WTC11 (cell line): ENCODE measurements at regions not wholly inside any gene's neighbourhood (a gene's known extent, or its start where the extent isn't known, plus 50 kb on each side); places are given as distances from the start of the nearest gene placed in this dataset.

ENCODE experiments used
- CDX4 ChIP-seq: fragments of 250-450 bp; sonication (Bioruptor Pico); IDR thresholded peaks from 2 replicates; pipeline ENCODE4 v1.9.0; 2021; ENCODE audit warnings: moderate library complexity, mild to moderate bottlenecking, inconsistent platforms, borderline replicate concordance
- CTCF ChIP-seq: fragments of 200-600 bp; IDR thresholded peaks from 2 replicates; pipeline ENCODE4 v1.8.0; 2022; ENCODE audit warnings: antibody characterized with exemption
- JUN ChIP-seq: sonication (generic); formaldehyde crosslinking; IDR thresholded peaks from 2 replicates; pipeline ENCODE4 v1.8.0; 2023; ENCODE audit warnings: mild to moderate bottlenecking, missing genetic modification reagents
- KAT7 ChIP-seq: sonication (generic); formaldehyde crosslinking; IDR thresholded peaks from 2 replicates; pipeline ENCODE4 v1.8.1; 2023; ENCODE audit warnings: missing genetic modification reagents, mild to moderate bottlenecking, borderline replicate concordance
- MYBL2 ChIP-seq: sonication (generic); formaldehyde crosslinking; IDR thresholded peaks from 2 replicates; pipeline ENCODE4 v1.8.1; 2023; ENCODE audit warnings: mild to moderate bottlenecking, moderate library complexity, missing genetic modification reagents
- SMAD3 ChIP-seq: sonication (generic); formaldehyde crosslinking; IDR thresholded peaks from 2 replicates; pipeline ENCODE4 v1.8.0; 2022; ENCODE audit warnings: missing genetic modification reagents, mild to moderate bottlenecking, borderline replicate concordance
- SP1 ChIP-seq: sonication (generic); formaldehyde crosslinking; conservative IDR thresholded peaks from 2 replicates; pipeline ENCODE4 v1.8.1; 2022; ENCODE audit warnings: missing genetic modification reagents
- TF ChIP-seq, protein P1 (sequence below): sonication (generic); formaldehyde crosslinking; IDR thresholded peaks from 2 replicates; pipeline ENCODE4 v1.8.1; 2022; ENCODE audit warnings: missing genetic modification reagents, borderline replicate concordance

DNA sequence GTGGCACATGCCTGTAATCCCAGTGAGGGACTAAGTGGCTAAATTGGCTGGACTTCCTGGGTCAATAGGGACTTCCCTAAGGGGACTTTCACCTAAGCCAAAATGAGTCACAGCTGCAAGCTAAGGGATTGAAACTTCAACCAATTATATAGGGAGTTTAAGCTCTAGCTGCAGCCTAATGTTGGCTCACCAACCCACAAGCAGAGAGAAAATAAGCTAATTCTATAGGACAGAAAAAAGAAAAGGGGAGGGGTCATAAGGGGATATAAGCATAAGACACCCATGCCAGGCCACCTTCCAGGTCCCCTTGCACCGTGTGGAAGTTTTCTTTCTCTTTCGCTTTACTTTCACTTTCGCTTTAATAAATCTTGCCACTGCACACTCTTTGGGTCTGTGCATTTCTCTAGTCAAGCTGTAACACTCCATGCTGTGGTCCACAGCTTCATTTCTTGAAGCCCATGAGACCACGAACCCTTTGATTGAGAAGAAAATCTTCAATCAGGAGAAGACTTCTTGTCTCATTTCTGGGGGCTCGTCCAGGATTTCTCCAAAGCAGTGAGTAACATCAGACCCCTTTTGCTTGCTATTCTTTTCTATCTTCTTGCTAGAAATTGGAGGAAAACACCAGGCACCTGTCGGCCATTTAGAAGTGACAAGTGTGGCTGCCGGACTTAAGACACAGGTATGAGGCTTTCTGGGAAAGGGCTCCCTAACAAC lies 192.3 kb downstream of the IGSF11 start:
- no peak for TF ChIP-seq SP1 (CRISPR knock-in tag)
- TF ChIP-seq CTCF, result no peak
- TF ChIP-seq KAT7 (CRISPR knock-in tag), result no peak
- no peak for TF ChIP-seq CDX4
- TF ChIP-seq MYBL2 (CRISPR knock-in tag), result no peak
- no peak for TF ChIP-seq SMAD3 (CRISPR knock-in tag)
- no peak for TF ChIP-seq JUN (CRISPR knock-in tag)
- TF ChIP-seq, protein P1, sequence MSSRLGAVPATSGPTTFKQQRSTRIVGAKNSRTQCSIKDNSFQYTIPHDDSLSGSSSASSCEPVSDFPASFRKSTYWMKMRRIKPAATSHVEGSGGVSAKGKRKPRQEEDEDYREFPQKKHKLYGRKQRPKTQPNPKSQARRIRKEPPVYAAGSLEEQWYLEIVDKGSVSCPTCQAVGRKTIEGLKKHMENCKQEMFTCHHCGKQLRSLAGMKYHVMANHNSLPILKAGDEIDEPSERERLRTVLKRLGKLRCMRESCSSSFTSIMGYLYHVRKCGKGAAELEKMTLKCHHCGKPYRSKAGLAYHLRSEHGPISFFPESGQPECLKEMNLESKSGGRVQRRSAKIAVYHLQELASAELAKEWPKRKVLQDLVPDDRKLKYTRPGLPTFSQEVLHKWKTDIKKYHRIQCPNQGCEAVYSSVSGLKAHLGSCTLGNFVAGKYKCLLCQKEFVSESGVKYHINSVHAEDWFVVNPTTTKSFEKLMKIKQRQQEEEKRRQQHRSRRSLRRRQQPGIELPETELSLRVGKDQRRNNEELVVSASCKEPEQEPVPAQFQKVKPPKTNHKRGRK (CRISPR knock-in tag), result no peak
